IMR-90 (cell line): ENCODE measurements at regions not wholly inside any gene's neighbourhood (a gene's known extent, or its start where the extent isn't known, plus 50 kb on each side); places are given as distances from the start of the nearest gene placed in this dataset.

Experiments used
- ATAC-seq: fragments of 200-7000 bp; cut with Tn5 transposase; 2 replicates; pipeline ENCODE4 v1.9.1; 2020; ENCODE audit warnings: low read depth, mild to moderate bottlenecking, moderate library complexity
- BruUV-seq: library from RNA; stranded (reverse); fragments of 400-500 nt; replicated peaks from 2 replicates; lab custom pipeline; 2021; lab: Mats Ljungman, UMichigan
- CTCF ChIA-PET: fragments of 300-600 bp; formaldehyde crosslinking; extraction: SDS; loops from one replicate; lab custom pipeline; 2021; ENCODE audit warnings: antibody characterized with exemption; lab: Yijun Ruan, JAX
- POLR2A ChIA-PET: fragments of 300-600 bp; sonication (Branson Sonifier 250); formaldehyde crosslinking; loops from one replicate; lab custom pipeline; 2022; ENCODE audit warnings: antibody characterized with exemption; ENCODE audit not compliant: unreplicated experiment; lab: Charles Lee
- DNase-seq: peaks from one replicate; pipeline ENCODE4 v3.0.0; 2013
- H2AFZ ChIP-seq: replicated peaks from 2 replicates; pipeline ENCODE3; 2013; ENCODE audit warnings: low read length, mild to moderate bottlenecking; ENCODE audit not compliant: poor library complexity
- H2AK5ac ChIP-seq: 2 replicates; pipeline ENCODE4 v1.6.1; 2013; ENCODE audit warnings: low read depth, low read length, inconsistent platforms
- H2AK9ac ChIP-seq: replicated peaks from 2 replicates; pipeline ENCODE3; 2013; ENCODE audit warnings: mild to moderate bottlenecking, low read depth, low read length, moderate library complexity; ENCODE audit not compliant: poor library complexity
- H2BK120ac ChIP-seq: 2 replicates; pipeline ENCODE4 v1.6.1; 2013; ENCODE audit warnings: low read depth, low read length, inconsistent platforms
- H2BK15ac ChIP-seq: 3 replicates; pipeline ENCODE4 v1.6.1; 2013; ENCODE audit warnings: low read depth, low read length, inconsistent platforms
- H2BK20ac ChIP-seq: 2 replicates; pipeline ENCODE4 v1.6.1; 2013; ENCODE audit warnings: low read depth, mild to moderate bottlenecking, inconsistent platforms, low read length, moderate library complexity
- H2BK5ac ChIP-seq: 2 replicates; pipeline ENCODE4 v1.6.1; 2013; ENCODE audit warnings: mild to moderate bottlenecking, low read depth, low read length, inconsistent platforms; ENCODE audit not compliant: poor library complexity, severe bottlenecking
- H3K14ac ChIP-seq: replicated peaks from 2 replicates; pipeline ENCODE4 v1.6.1; 2013; ENCODE audit warnings: low read depth, low read length, inconsistent platforms
- H3K18ac ChIP-seq: 2 replicates; pipeline ENCODE4 v1.6.1; 2013; ENCODE audit warnings: low read depth, low read length, control low read depth
- H3K23ac ChIP-seq: 2 replicates; pipeline ENCODE4 v1.6.1; 2013; ENCODE audit warnings: low read depth, low read length, inconsistent platforms
- H3K27ac ChIP-seq: 2 replicates; pipeline ENCODE4 v1.5.1; 2013; ENCODE audit warnings: mild to moderate bottlenecking, control low read depth, low read length; ENCODE audit not compliant: insufficient read depth
- H3K27me3 ChIP-seq: 2 replicates; pipeline ENCODE4 v1.6.1; 2013; ENCODE audit warnings: low read length; ENCODE audit not compliant: control insufficient read depth, insufficient read depth
- H3K36me3 ChIP-seq: 2 replicates; pipeline ENCODE4 v1.6.1; 2013; ENCODE audit warnings: low read length, mixed read lengths; ENCODE audit not compliant: control insufficient read depth, insufficient read depth
- H3K4ac ChIP-seq: 2 replicates; pipeline ENCODE4 v1.6.1; 2013; ENCODE audit warnings: low read depth, low read length, inconsistent platforms
- H3K4me1 ChIP-seq: 2 replicates; pipeline ENCODE4 v1.6.1; 2013; ENCODE audit warnings: low read length, mixed read lengths; ENCODE audit not compliant: control insufficient read depth, insufficient read depth
- H3K4me2 ChIP-seq: 2 replicates; pipeline ENCODE4 v1.6.1; 2013; ENCODE audit warnings: low read depth, mild to moderate bottlenecking, control low read depth, low read length, moderate library complexity
- H3K4me3 ChIP-seq: 2 replicates; pipeline ENCODE4 v1.5.1; 2013; ENCODE audit warnings: low read depth, mild to moderate bottlenecking, control low read depth, low read length, moderate library complexity; ENCODE audit not compliant: insufficient read depth
- H3K56ac ChIP-seq: 2 replicates; pipeline ENCODE4 v1.6.1; 2013; ENCODE audit warnings: low read length, inconsistent platforms; ENCODE audit not compliant: insufficient read depth; ENCODE audit errors: extremely low read depth
- H3K79me1 ChIP-seq, 2 experiments: 2 replicates each; pipeline ENCODE4 v1.6.1; 2013; ENCODE audit warnings: low read length in 2 of 2, inconsistent platforms in 1 of 2, low read depth in 1 of 2
- H3K9ac ChIP-seq: 2 replicates; pipeline ENCODE4 v1.6.1; 2013; ENCODE audit warnings: low read depth, low read length, control low read depth
- H3K9me1 ChIP-seq: 2 replicates; pipeline ENCODE4 v1.6.1; 2013; ENCODE audit warnings: low read length, inconsistent platforms; ENCODE audit not compliant: insufficient read depth
- H3K9me3 ChIP-seq: 2 replicates; pipeline ENCODE4 v1.6.1; 2013; ENCODE audit warnings: low read length; ENCODE audit not compliant: control insufficient read depth, insufficient read depth
- H4K20me1 ChIP-seq: 2 replicates; pipeline ENCODE4 v1.6.1; 2013; ENCODE audit warnings: low read length, inconsistent platforms; ENCODE audit not compliant: insufficient read depth
- H4K5ac ChIP-seq: 2 replicates; pipeline ENCODE4 v1.6.1; 2013; ENCODE audit warnings: mild to moderate bottlenecking, low read depth, low read length, control low read depth
- H4K8ac ChIP-seq, 2 experiments: 2 replicates each; pipeline ENCODE4 v1.6.1; 2013; ENCODE audit warnings: low read depth in 2 of 2, low read length in 2 of 2, control low read depth in 1 of 2, inconsistent platforms in 1 of 2
- H4K91ac ChIP-seq: 2 replicates; pipeline ENCODE4 v1.6.1; 2013; ENCODE audit warnings: low read depth, low read length, inconsistent platforms; ENCODE audit not compliant: insufficient read depth
- BHLHE40 ChIP-seq: fragments of 150-350 bp; IDR thresholded peaks from 2 replicates; pipeline ENCODE4 v1.6.1; 2016; ENCODE audit warnings: mild to moderate bottlenecking, low read depth, low read length
- CHD1 ChIP-seq: IDR thresholded peaks from 2 replicates; pipeline ENCODE4 v1.6.1; 2012; ENCODE audit warnings: low read depth, low read length, improper control_type of control experiment
- ELK1 ChIP-seq: fragments of 150-350 bp; IDR thresholded peaks from 2 replicates; pipeline ENCODE4 v1.6.1; 2016; ENCODE audit warnings: low read depth, mild to moderate bottlenecking, low read length, moderate library complexity, borderline replicate concordance
- MAFK ChIP-seq: IDR thresholded peaks from 2 replicates; pipeline ENCODE4 v1.6.1; 2012; ENCODE audit warnings: low read depth, low read length, improper control_type of control experiment
- NFE2L2 ChIP-seq: fragments of 150-350 bp; IDR thresholded peaks from 2 replicates; pipeline ENCODE4 v1.6.1; 2016; ENCODE audit warnings: low read depth, mild to moderate bottlenecking, low read length
- RAD21 ChIP-seq: IDR thresholded peaks from 2 replicates; pipeline ENCODE4 v1.6.1; 2012; ENCODE audit warnings: low read length, improper control_type of control experiment
- RCOR1 ChIP-seq: IDR thresholded peaks from 2 replicates; pipeline ENCODE4 v1.6.1; 2012; ENCODE audit warnings: mild to moderate bottlenecking, low read length, improper control_type of control experiment; ENCODE audit not compliant: insufficient replicate concordance
- RFX5 ChIP-seq: IDR thresholded peaks from 2 replicates; pipeline ENCODE4 v1.8.0; 2012; ENCODE audit warnings: low read depth, mild to moderate bottlenecking, low read length, moderate library complexity
- WGBS, 2 experiments: methylation state at CpG; one replicate each; pipeline versions ENCODE4 v1.1.5 to v1.1.7; 2013; ENCODE audit warnings: missing lambda C conversion rate in 2 of 2; ENCODE audit not compliant: insufficient read length in 1 of 2; ENCODE audit errors: extremely low coverage in 2 of 2; 5-methylcytosine and 5-hydroxymethylcytosine counted together
- dilution Hi-C: fragments of 300-500 bp; cut with HindIII; formaldehyde crosslinking; loops from one replicate; pipeline ENCODE4 v1.14.3; 2018; ENCODE audit warnings: low sequenced_read_pairs; ENCODE audit not compliant: unreplicated experiment
- in situ Hi-C: fragments of 300-500 bp; cut with MboI; formaldehyde crosslinking; loops from 3 replicates; pipeline ENCODE4 v1.14.3; 2019; ENCODE audit warnings: low sequenced_read_pairs, inconsistent platforms, mixed read lengths
- intact Hi-C: fragments of 100-400 bp; cut with micrococcal nuclease; formaldehyde crosslinking; loops from 2 replicates; pipeline ENCODE4 v1.10.0; 2022
- TF ChIP-seq, protein P1 (sequence below): conservative IDR thresholded peaks from 2 replicates; pipeline ENCODE4 v1.5.1; 2012; ENCODE audit warnings: mild to moderate bottlenecking, low read depth, low read length, improper control_type of control experiment

GRCh38 chr14:81637639-81638038, 104.0 kb upstream of the SEL1L start:
- ChIA-PET POLR2A (no interaction called here), CTCF (no interaction called here)
- H3K18ac ChIP-seq = no peak overlapping the region
- DNase-seq (no peak), ATAC-seq (no peak)
- H3K9me1 ChIP-seq = no peaks in the 10 kb centered on the region
- H3K9me3 ChIP-seq = peaks cover 8% of the 10 kb centered on the region; the same call in 1 of the 2 replicates
- no peaks in the 10 kb centered on the region for H3K4me1 ChIP-seq
- H4K5ac ChIP-seq = no peak overlapping the region
- no peak overlapping the region for H3K14ac ChIP-seq
- H3K36me3 ChIP-seq = no peaks in the 10 kb centered on the region
- no peak overlapping the region for H4K91ac ChIP-seq
- BruUV-seq = no TSS peak
- no peak overlapping the region for H3K4me3 ChIP-seq
- H3K27me3 ChIP-seq = no peaks in the 10 kb centered on the region
- H4K20me1 ChIP-seq = no peaks in the 10 kb centered on the region
- dilution Hi-C loops (no loop called here), intact Hi-C loops (no loop called here), in situ Hi-C loops (no loop called here)
- H4K8ac ChIP-seq = no peak overlapping the region
- no peak overlapping the region for H3K4ac ChIP-seq
- H2AK5ac ChIP-seq = no peak overlapping the region
- H3K79me1 ChIP-seq = no peaks in the 10 kb centered on the region
- WGBS, 2 experiments = no CpG with 5 or more reads among the region's 1 CpG
- H2BK15ac ChIP-seq = no peak overlapping the region
- H2AFZ ChIP-seq = no peak overlapping the region
- no peak overlapping the region for H3K9ac ChIP-seq
- no peak overlapping the region for H2AK9ac ChIP-seq
- TF ChIP-seq ELK1 = no peak
- TF ChIP-seq RAD21 = no peak
- TF ChIP-seq, protein P1, sequence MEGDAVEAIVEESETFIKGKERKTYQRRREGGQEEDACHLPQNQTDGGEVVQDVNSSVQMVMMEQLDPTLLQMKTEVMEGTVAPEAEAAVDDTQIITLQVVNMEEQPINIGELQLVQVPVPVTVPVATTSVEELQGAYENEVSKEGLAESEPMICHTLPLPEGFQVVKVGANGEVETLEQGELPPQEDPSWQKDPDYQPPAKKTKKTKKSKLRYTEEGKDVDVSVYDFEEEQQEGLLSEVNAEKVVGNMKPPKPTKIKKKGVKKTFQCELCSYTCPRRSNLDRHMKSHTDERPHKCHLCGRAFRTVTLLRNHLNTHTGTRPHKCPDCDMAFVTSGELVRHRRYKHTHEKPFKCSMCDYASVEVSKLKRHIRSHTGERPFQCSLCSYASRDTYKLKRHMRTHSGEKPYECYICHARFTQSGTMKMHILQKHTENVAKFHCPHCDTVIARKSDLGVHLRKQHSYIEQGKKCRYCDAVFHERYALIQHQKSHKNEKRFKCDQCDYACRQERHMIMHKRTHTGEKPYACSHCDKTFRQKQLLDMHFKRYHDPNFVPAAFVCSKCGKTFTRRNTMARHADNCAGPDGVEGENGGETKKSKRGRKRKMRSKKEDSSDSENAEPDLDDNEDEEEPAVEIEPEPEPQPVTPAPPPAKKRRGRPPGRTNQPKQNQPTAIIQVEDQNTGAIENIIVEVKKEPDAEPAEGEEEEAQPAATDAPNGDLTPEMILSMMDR = no peak
- TF ChIP-seq NFE2L2 = no peak
- no peak for TF ChIP-seq BHLHE40
- TF ChIP-seq RCOR1 = no peak
- TF ChIP-seq MAFK = no peak
- no peak for TF ChIP-seq RFX5
- TF ChIP-seq CHD1 = no peak
- H3K23ac ChIP-seq = no peak overlapping the region
- H3K56ac ChIP-seq = no peak overlapping the region
- no peak overlapping the region for H2BK5ac ChIP-seq
- no peak overlapping the region for H3K27ac ChIP-seq
- H2BK20ac ChIP-seq = no peak overlapping the region
- no peak overlapping the region for H3K4me2 ChIP-seq
- H2BK120ac ChIP-seq = no peak overlapping the region
